ENCODE measurements at regions not wholly inside any gene's neighbourhood (a gene's known extent, or its start where the extent isn't known, plus 50 kb on each side); places are given as distances from the start of the nearest gene placed in this dataset.

DNA sequence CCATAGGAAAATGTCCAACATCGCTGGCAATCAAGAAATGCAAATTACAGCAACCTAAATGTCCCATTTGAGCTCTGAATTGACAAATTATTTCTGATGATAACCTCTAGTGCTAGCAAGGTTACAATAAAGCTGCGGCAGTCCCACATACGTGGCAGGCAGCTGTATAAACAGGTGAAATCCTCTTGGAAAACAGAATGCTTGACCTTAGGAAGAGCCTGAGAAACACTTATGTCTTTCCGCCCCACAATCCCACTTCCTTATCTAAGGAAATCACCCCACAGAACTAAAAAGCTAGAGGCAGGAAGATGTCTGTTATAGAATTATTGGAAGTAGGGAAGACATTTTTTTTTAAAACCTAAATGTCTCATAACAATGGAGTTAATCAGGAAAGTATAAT lies 154.3 kb downstream of the KATNIP start:
- no peak for ATAC-seq (ENCODE audit: low read depth)
- Histone ChIP-seq H4K8ac (ENCODE audit: low read depth in 2 of 2, low read length in 2 of 2) (no peak overlapping the region), H2AK9ac (replicated peaks; ENCODE audit: low read depth, low read length, poor library complexity) (no peak overlapping the region), H4K91ac (ENCODE audit: insufficient read depth, low read depth, low read length) (no peak overlapping the region), H2AFZ (replicated peaks; ENCODE audit: low read length, poor library complexity) (no peak overlapping the region), H3K4ac (ENCODE audit: low read depth, low read length) (no peak overlapping the region), H3K23ac (ENCODE audit: low read depth, low read length) (no peak overlapping the region), H3K9me3 (ENCODE audit: control insufficient read depth, insufficient read depth, low read length) (no peaks in the 10 kb centered on the region), H3K36me3 (ENCODE audit: control insufficient read depth, insufficient read depth, low read length) (peaks cover 12% of the 10 kb centered on the region), H3K56ac (ENCODE audit: extremely low read depth, insufficient read depth, low read length) (no peak overlapping the region), H3K18ac (ENCODE audit: low read depth, low read length) (no peak overlapping the region), H3K9me1 (ENCODE audit: insufficient read depth, low read length) (peaks cover 2% of the 10 kb centered on the region; the same call in 1 of the 2 replicates), H3K27ac (ENCODE audit: insufficient read depth, low read length) (no peak overlapping the region), H3K9ac (ENCODE audit: low read depth, low read length) (no peak overlapping the region), H2BK15ac (ENCODE audit: low read depth, low read length) (no peak overlapping the region), H3K14ac (replicated peaks; ENCODE audit: low read depth, low read length) (no peak overlapping the region), H3K4me3 (ENCODE audit: insufficient read depth, low read depth, low read length) (no peak overlapping the region), H4K20me1 (ENCODE audit: insufficient read depth, low read length) (no peaks in the 10 kb centered on the region; the same call in 1 of the 2 replicates), H2BK5ac (ENCODE audit: low read depth, low read length, poor library complexity, severe bottlenecking) (no peak overlapping the region), H4K5ac (ENCODE audit: low read depth, low read length) (no peak overlapping the region), H3K4me1 (ENCODE audit: control insufficient read depth, insufficient read depth, low read length) (peaks cover 4% of the 10 kb centered on the region; the same call in 1 of the 2 replicates), H3K27me3 (ENCODE audit: control insufficient read depth, insufficient read depth, low read length) (no peaks in the 10 kb centered on the region), H2BK20ac (ENCODE audit: low read depth, low read length) (no peak overlapping the region), H2AK5ac (ENCODE audit: low read depth, low read length) (no peak overlapping the region), H2BK120ac (ENCODE audit: low read depth, low read length) (no peak overlapping the region), H3K4me2 (ENCODE audit: low read depth, low read length) (no peak overlapping the region), H3K79me1 (ENCODE audit: low read depth in 1 of 2, low read length in 2 of 2) (no peaks in the 10 kb centered on the region)
- in situ Hi-C loops (cut with MboI; ENCODE audit: low sequenced_read_pairs), result no loop called here
- TF ChIP-seq RCOR1 (IDR thresholded peaks at IDR 0.05; ENCODE audit: insufficient replicate concordance, low read length) (no peak), FOS (IDR thresholded peaks at IDR 0.05; ENCODE audit: low read depth, low read length) (no peak), POLR2A (IDR thresholded peaks at IDR 0.05; ENCODE audit: low read depth, low read length) (no peak), MXI1 (IDR thresholded peaks at IDR 0.05; ENCODE audit: borderline replicate concordance, low read depth, low read length) (no peak), NFE2L2 (IDR thresholded peaks at IDR 0.05; ENCODE audit: low read depth, low read length) (no peak), BHLHE40 (IDR thresholded peaks at IDR 0.05; ENCODE audit: low read depth, low read length) (no peak), CHD1 (IDR thresholded peaks at IDR 0.05; ENCODE audit: low read depth, low read length) (no peak), MAZ (IDR thresholded peaks at IDR 0.05; ENCODE audit: borderline replicate concordance, low read depth, low read length) (no peak), MAFK (IDR thresholded peaks at IDR 0.05; ENCODE audit: low read depth, low read length) (no peak)
- TF ChIP-seq, protein P1, sequence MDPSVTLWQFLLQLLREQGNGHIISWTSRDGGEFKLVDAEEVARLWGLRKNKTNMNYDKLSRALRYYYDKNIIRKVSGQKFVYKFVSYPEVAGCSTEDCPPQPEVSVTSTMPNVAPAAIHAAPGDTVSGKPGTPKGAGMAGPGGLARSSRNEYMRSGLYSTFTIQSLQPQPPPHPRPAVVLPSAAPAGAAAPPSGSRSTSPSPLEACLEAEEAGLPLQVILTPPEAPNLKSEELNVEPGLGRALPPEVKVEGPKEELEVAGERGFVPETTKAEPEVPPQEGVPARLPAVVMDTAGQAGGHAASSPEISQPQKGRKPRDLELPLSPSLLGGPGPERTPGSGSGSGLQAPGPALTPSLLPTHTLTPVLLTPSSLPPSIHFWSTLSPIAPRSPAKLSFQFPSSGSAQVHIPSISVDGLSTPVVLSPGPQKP (IDR thresholded peaks at IDR 0.05; ENCODE audit: borderline replicate concordance, low read depth, low read length), result no peak
- no TSS peak for BruUV-seq (replicated peaks)
- 100% methylated on average over 1 of the region's 4 CpGs; no CpG with 5 or more reads in 1 of the 2 experiments for WGBS, 2 experiments (ENCODE audit: extremely low coverage in 2 of 2, insufficient read length in 1 of 2)
- ChIA-PET CTCF (no interaction called here), POLR2A (ENCODE audit: unreplicated experiment) (no interaction called here)
- intact Hi-C loops (cut with micrococcal nuclease), result no loop called here
- no peak for DNase-seq
- dilution Hi-C loops (cut with HindIII; ENCODE audit: low sequenced_read_pairs, unreplicated experiment), result no loop called here

Measured in IMR-90 (cell line).